ENCODE measurements at regions not wholly inside any gene's neighbourhood (a gene's known extent, or its start where the extent isn't known, plus 50 kb on each side); places are given as distances from the start of the nearest gene placed in this dataset.

DNA sequence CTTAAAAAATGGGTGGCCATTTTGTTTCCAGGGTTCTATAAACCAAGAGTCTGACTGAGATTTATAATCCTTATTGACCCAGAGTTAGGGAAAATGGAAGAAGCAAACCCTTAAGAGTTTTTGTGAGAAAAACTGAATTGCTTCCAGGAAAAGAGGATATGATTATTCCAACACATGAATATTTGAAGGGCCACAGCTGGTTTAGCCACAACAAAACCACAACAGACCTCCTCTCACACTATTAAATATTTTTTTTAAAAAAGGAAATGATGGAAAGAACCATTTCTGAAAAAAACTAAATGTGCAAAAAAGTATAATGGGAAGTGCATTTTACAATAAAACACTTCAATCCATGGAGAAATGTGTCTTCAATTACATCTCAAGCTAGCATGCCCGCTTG lies 182.7 kb downstream of the ETAA1 start:
- ATAC-seq (no peak), FAIRE-seq (no peak), DNase-seq (ENCODE audit: low spot score) (no peak)
- Histone ChIP-seq H3K9ac (ENCODE audit: insufficient read depth, low read depth, low read length) (no peak overlapping the region), H3K9me3 (ENCODE audit: low read length) (peaks cover 95% of the 10 kb centered on the region), H3K4me3 (replicated peaks in 1 of 3; ENCODE audit: insufficient read depth in 1 of 3, low read depth in 2 of 3, low read length in 3 of 3) (no peak overlapping the region), H3K4me1 (ENCODE audit: insufficient read depth, low read length) (no peaks in the 10 kb centered on the region), H3K36me3 (replicated peaks in 1 of 2; ENCODE audit: control insufficient read depth in 1 of 2, insufficient read depth in 2 of 2, low read length in 2 of 2) (no peaks in the 10 kb centered on the region), H3K27ac (ENCODE audit: extremely low read length, insufficient read depth, low read length) (no peak overlapping the region), H3K79me2 (ENCODE audit: insufficient read depth, low read length) (no peaks in the 10 kb centered on the region), H4K20me1 (ENCODE audit: insufficient read depth, low read length) (no peaks in the 10 kb centered on the region), H3K27me3 (ENCODE audit: control insufficient read depth in 1 of 2, insufficient read depth in 2 of 2, low read length in 2 of 2) (no peaks in the 10 kb centered on the region), H3K4me2 (ENCODE audit: low read depth, low read length) (no peak overlapping the region), H2AFZ (ENCODE audit: low read length) (no peak overlapping the region)
- ChIA-PET POLR2A (no interaction called here), CTCF (ENCODE audit: low intra/inter-chr PET ratio, low total read pairs) (no interaction called here)
- no TSS peak for BruUV-seq (replicated peaks)
- in situ Hi-C loops (cut with HindIII; ENCODE audit: extremely low pct_ligation_motif_present, low pct_unique_long_range_greater_than_20kb), result no loop called here
- intact Hi-C loops (cut with micrococcal nuclease; ENCODE audit: unreplicated experiment), result no loop called here
- 0% methylated on average over 1 of the region's 1 CpG for WGBS (ENCODE audit: low lambda C conversion rate)
- no peak for TF ChIP-seq MLLT10 (CRISPR knock-in tag; IDR thresholded peaks at IDR 0.05)
- TF ChIP-seq, protein P1, sequence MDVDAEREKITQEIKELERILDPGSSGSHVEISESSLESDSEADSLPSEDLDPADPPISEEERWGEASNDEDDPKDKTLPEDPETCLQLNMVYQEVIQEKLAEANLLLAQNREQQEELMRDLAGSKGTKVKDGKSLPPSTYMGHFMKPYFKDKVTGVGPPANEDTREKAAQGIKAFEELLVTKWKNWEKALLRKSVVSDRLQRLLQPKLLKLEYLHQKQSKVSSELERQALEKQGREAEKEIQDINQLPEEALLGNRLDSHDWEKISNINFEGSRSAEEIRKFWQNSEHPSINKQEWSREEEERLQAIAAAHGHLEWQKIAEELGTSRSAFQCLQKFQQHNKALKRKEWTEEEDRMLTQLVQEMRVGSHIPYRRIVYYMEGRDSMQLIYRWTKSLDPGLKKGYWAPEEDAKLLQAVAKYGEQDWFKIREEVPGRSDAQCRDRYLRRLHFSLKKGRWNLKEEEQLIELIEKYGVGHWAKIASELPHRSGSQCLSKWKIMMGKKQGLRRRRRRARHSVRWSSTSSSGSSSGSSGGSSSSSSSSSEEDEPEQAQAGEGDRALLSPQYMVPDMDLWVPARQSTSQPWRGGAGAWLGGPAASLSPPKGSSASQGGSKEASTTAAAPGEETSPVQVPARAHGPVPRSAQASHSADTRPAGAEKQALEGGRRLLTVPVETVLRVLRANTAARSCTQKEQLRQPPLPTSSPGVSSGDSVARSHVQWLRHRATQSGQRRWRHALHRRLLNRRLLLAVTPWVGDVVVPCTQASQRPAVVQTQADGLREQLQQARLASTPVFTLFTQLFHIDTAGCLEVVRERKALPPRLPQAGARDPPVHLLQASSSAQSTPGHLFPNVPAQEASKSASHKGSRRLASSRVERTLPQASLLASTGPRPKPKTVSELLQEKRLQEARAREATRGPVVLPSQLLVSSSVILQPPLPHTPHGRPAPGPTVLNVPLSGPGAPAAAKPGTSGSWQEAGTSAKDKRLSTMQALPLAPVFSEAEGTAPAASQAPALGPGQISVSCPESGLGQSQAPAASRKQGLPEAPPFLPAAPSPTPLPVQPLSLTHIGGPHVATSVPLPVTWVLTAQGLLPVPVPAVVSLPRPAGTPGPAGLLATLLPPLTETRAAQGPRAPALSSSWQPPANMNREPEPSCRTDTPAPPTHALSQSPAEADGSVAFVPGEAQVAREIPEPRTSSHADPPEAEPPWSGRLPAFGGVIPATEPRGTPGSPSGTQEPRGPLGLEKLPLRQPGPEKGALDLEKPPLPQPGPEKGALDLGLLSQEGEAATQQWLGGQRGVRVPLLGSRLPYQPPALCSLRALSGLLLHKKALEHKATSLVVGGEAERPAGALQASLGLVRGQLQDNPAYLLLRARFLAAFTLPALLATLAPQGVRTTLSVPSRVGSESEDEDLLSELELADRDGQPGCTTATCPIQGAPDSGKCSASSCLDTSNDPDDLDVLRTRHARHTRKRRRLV (CRISPR knock-in tag; IDR thresholded peaks at IDR 0.05), result no peak
- no peak for TF ChIP-seq PRMT3 (CRISPR knock-in tag; IDR thresholded peaks at IDR 0.05; ENCODE audit: borderline replicate concordance, low read depth)
- TF ChIP-seq MAFG (CRISPR knock-in tag; IDR thresholded peaks at IDR 0.05), result no peak
- TF ChIP-seq, protein P2, sequence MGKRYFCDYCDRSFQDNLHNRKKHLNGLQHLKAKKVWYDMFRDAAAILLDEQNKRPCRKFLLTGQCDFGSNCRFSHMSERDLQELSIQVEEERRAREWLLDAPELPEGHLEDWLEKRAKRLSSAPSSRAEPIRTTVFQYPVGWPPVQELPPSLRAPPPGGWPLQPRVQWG (CRISPR knock-in tag; IDR thresholded peaks at IDR 0.05; ENCODE audit: borderline replicate concordance, low read depth), result no peak
- no peak for TF ChIP-seq MBNL3 (CRISPR knock-in tag; conservative IDR thresholded peaks at IDR 0.05)
- TF ChIP-seq SNAPC2 (CRISPR knock-in tag; IDR thresholded peaks at IDR 0.05), result no peak
- TF ChIP-seq ZNF589 (CRISPR knock-in tag; conservative IDR thresholded peaks at IDR 0.05), result no peak
- no peak for TF ChIP-seq ZNF430 (CRISPR knock-in tag; IDR thresholded peaks at IDR 0.05)
- TF ChIP-seq, protein P3, sequence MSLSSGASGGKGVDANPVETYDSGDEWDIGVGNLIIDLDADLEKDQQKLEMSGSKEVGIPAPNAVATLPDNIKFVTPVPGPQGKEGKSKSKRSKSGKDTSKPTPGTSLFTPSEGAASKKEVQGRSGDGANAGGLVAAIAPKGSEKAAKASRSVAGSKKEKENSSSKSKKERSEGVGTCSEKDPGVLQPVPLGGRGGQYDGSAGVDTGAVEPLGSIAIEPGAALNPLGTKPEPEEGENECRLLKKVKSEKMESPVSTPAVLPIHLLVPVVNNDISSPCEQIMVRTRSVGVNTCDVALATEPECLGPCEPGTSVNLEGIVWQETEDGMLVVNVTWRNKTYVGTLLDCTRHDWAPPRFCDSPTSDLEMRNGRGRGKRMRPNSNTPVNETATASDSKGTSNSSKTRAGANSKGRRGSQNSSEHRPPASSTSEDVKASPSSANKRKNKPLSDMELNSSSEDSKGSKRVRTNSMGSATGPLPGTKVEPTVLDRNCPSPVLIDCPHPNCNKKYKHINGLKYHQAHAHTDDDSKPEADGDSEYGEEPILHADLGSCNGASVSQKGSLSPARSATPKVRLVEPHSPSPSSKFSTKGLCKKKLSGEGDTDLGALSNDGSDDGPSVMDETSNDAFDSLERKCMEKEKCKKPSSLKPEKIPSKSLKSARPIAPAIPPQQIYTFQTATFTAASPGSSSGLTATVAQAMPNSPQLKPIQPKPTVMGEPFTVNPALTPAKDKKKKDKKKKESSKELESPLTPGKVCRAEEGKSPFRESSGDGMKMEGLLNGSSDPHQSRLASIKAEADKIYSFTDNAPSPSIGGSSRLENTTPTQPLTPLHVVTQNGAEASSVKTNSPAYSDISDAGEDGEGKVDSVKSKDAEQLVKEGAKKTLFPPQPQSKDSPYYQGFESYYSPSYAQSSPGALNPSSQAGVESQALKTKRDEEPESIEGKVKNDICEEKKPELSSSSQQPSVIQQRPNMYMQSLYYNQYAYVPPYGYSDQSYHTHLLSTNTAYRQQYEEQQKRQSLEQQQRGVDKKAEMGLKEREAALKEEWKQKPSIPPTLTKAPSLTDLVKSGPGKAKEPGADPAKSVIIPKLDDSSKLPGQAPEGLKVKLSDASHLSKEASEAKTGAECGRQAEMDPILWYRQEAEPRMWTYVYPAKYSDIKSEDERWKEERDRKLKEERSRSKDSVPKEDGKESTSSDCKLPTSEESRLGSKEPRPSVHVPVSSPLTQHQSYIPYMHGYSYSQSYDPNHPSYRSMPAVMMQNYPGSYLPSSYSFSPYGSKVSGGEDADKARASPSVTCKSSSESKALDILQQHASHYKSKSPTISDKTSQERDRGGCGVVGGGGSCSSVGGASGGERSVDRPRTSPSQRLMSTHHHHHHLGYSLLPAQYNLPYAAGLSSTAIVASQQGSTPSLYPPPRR (CRISPR knock-in tag; IDR thresholded peaks at IDR 0.05; ENCODE audit: borderline replicate concordance), result no peak
- no peak for TF ChIP-seq HNRNPUL1 (IDR thresholded peaks at IDR 0.05; ENCODE audit: low read depth, low read length)
- TF ChIP-seq GPN1 (CRISPR knock-in tag; IDR thresholded peaks at IDR 0.05; ENCODE audit: borderline replicate concordance), result no peak
- TF ChIP-seq, protein P4, sequence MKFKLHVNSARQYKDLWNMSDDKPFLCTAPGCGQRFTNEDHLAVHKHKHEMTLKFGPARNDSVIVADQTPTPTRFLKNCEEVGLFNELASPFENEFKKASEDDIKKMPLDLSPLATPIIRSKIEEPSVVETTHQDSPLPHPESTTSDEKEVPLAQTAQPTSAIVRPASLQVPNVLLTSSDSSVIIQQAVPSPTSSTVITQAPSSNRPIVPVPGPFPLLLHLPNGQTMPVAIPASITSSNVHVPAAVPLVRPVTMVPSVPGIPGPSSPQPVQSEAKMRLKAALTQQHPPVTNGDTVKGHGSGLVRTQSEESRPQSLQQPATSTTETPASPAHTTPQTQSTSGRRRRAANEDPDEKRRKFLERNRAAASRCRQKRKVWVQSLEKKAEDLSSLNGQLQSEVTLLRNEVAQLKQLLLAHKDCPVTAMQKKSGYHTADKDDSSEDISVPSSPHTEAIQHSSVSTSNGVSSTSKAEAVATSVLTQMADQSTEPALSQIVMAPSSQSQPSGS (CRISPR knock-in tag; IDR thresholded peaks at IDR 0.05), result no peak
- no peak for TF ChIP-seq SIN3B (IDR thresholded peaks at IDR 0.05; ENCODE audit: low read length)
- no peak for TF ChIP-seq RARG (CRISPR knock-in tag; IDR thresholded peaks at IDR 0.05; ENCODE audit: low read depth)
